Testis (tissue), 2 donors: ENCODE measurements at regions not wholly inside any gene's neighbourhood (a gene's known extent, or its start where the extent isn't known, plus 50 kb on each side); places are given as distances from the start of the nearest gene placed in this dataset.

ENCODE experiments used
- DNase-seq: peaks from one replicate; pipeline ENCODE4 v3.0.0-alpha.2; 2019
- H3K27ac ChIP-seq, 2 donors: fragments of 200-600 bp; sonication (generic); one replicate each; pipeline ENCODE4 v1.5.1; 2019
- H3K27me3 ChIP-seq: fragments of 200-600 bp; sonication (generic); one replicate; pipeline ENCODE4 v1.5.1; 2019
- H3K36me3 ChIP-seq: fragments of 200-600 bp; sonication (generic); one replicate; pipeline ENCODE4 v1.5.1; 2017; ENCODE audit warnings: low read depth; ENCODE audit errors: missing control alignments
- H3K4me1 ChIP-seq: fragments of 200-600 bp; sonication (generic); one replicate; pipeline ENCODE4 v1.5.1; 2019
- H3K4me3 ChIP-seq, 2 donors: fragments of 200-600 bp; sonication (generic); one replicate each; pipeline ENCODE4 v1.5.1; 2017 to 2019
- H3K9me3 ChIP-seq: fragments of 200-600 bp; sonication (generic); one replicate; pipeline ENCODE4 v1.5.1; 2017
- CTCF ChIP-seq, 3 experiments: fragments of 450-650 bp in 2 of 3; fragments of 200-600 bp in 1 of 3; sonication (generic) in 1 of 3; IDR thresholded peaks; one replicate each; pipeline ENCODE4 v1.5.1; 2016 to 2019; ENCODE audit warnings: antibody characterized with exemption in 3 of 3, mild to moderate bottlenecking in 2 of 3, moderate library complexity in 1 of 3
- POLR2A ChIP-seq: fragments of 450-650 bp; IDR thresholded peaks from one replicate; pipeline ENCODE4 v1.6.1; 2017; ENCODE audit warnings: antibody characterized with exemption, mild to moderate bottlenecking, moderate library complexity
- WGBS, 2 donors: methylation state at CpG; one replicate each; pipeline ENCODE4 v1.1.5; 2018; 5-methylcytosine and 5-hydroxymethylcytosine counted together
- intact Hi-C: fragments of 100-400 bp; cut with DNase I; formaldehyde crosslinking; loops from one replicate; pipeline ENCODE4 v1.15.1; 2023; ENCODE audit warnings: low total_unique reads

GRCh38 chrY:11293392-11293791 lies 1407.6 kb upstream of the USP9Y start:
- no peaks in the 10 kb centered on the region for H3K9me3 ChIP-seq
- 41% methylated on average over 5 of the region's 5 CpGs for WGBS, 2 donors
- TF ChIP-seq CTCF (IDR thresholded peaks at IDR 0.05): no peak
- H3K36me3 ChIP-seq: no peaks in the 10 kb centered on the region
- H3K27me3 ChIP-seq: no peaks in the 10 kb centered on the region
- DNase-seq: no peak
- H3K27ac ChIP-seq: no peak overlapping the region
- no peaks in the 10 kb centered on the region for H3K4me1 ChIP-seq
- no peak overlapping the region for H3K4me3 ChIP-seq
- intact Hi-C loops: no loop called here

GRCh38 chrY:11334151-11334550 lies 1366.9 kb upstream of the USP9Y start:
- Histone ChIP-seq H3K27ac (no peak overlapping the region), H3K27me3 (no peaks in the 10 kb centered on the region), H3K4me1 (no peaks in the 10 kb centered on the region), H3K4me3 (no peak overlapping the region), H3K9me3 (no peaks in the 10 kb centered on the region), H3K36me3 (no peaks in the 10 kb centered on the region)
- intact Hi-C loops: no loop called here
- 57 to 62% methylated on average over 13 of the region's 13 CpGs for WGBS, 2 donors
- peak; percentile 14 for DNase-seq
- no peak for TF ChIP-seq CTCF (IDR thresholded peaks at IDR 0.05)
- TF ChIP-seq POLR2A: no peak
